OCI-LY1 (cell line): ENCODE measurements at regions not wholly inside any gene's neighbourhood (a gene's known extent, or its start where the extent isn't known, plus 50 kb on each side); places are given as distances from the start of the nearest gene placed in this dataset.

Experiments used
- EZH2 ChIP-seq: fragments of 200-600 bp; sonication (generic), shearing (Covaris generic); IDR thresholded peaks from 2 replicates; pipeline ENCODE4 v1.8.0; 2017; ENCODE audit warnings: borderline replicate concordance, mixed run types, mild to moderate bottlenecking, antibody characterized with exemption, low read length, moderate library complexity, mixed read lengths
- TF ChIP-seq, protein P1 (sequence below): fragments of 200-600 bp; sonication (generic), shearing (Covaris generic); IDR thresholded peaks from 2 replicates; pipeline ENCODE4 v1.5.1; 2017; ENCODE audit warnings: mild to moderate bottlenecking, antibody characterized with exemption, low read length, moderate library complexity, mixed read lengths

DNA sequence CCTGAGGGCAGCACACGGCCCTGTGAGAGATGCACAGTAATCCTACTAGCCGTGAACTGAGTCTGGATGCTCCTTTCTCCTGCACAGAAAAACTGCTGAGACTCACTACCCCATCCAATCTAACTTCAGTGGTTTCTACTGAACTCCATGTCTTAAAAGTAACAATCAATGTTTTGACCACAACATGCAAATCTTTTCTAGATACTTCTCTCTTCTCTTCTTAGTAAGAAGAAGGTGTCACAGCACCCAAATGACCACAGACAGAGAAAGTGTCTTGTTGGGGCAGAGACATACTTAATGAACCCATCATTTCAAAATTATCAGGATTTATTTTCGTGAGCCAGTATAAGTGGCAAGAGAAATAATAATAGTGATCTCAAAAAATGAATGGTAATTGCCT, 285.8 kb upstream of the MEF2C start:
- TF ChIP-seq, protein P1, sequence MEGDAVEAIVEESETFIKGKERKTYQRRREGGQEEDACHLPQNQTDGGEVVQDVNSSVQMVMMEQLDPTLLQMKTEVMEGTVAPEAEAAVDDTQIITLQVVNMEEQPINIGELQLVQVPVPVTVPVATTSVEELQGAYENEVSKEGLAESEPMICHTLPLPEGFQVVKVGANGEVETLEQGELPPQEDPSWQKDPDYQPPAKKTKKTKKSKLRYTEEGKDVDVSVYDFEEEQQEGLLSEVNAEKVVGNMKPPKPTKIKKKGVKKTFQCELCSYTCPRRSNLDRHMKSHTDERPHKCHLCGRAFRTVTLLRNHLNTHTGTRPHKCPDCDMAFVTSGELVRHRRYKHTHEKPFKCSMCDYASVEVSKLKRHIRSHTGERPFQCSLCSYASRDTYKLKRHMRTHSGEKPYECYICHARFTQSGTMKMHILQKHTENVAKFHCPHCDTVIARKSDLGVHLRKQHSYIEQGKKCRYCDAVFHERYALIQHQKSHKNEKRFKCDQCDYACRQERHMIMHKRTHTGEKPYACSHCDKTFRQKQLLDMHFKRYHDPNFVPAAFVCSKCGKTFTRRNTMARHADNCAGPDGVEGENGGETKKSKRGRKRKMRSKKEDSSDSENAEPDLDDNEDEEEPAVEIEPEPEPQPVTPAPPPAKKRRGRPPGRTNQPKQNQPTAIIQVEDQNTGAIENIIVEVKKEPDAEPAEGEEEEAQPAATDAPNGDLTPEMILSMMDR, result no peak
- no peak for TF ChIP-seq EZH2
